ENCODE measurements at regions not wholly inside any gene's neighbourhood (a gene's known extent, or its start where the extent isn't known, plus 50 kb on each side); places are given as distances from the start of the nearest gene placed in this dataset.

DNA sequence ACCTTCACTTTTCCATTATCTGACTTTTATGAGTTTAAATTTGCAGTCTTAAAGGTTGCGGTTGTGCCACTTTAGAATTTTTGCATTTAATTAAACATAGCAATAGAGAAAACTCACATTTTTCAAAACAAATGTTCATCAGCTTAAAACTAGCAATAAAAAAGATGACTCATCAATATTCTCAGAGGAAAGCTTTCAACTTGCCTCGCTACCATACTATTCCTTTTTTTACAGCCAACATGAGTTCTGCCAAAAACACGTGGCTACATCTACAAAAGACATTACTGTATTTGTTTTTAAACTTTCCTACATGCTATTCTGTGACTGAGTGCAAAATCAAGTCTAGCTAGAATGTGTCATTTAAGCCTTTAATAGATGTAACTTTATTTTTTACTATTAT is 497.1 kb downstream of the RPS29 start:
- no peaks in the 10 kb centered on the region for H3K36me3 ChIP-seq (ENCODE audit: control insufficient read depth in 2 of 2, insufficient read depth in 1 of 2, low read length in 2 of 2)
- CTCF ChIA-PET, result no interaction called here
- no peak overlapping the region for H3K27ac ChIP-seq (ENCODE audit: extremely low read depth, low read depth, low read length)
- TF ChIP-seq ZNF837 (tag by site-specific recombination; IDR thresholded peaks at IDR 0.05), result no peak
- TF ChIP-seq GLI4 (tag by site-specific recombination; IDR thresholded peaks at IDR 0.05), result no peak
- TF ChIP-seq SP3 (tag by site-specific recombination; IDR thresholded peaks at IDR 0.05), result no peak
- TF ChIP-seq ZFP37 (tag by site-specific recombination; IDR thresholded peaks at IDR 0.05), result no peak
- TF ChIP-seq, protein P1, sequence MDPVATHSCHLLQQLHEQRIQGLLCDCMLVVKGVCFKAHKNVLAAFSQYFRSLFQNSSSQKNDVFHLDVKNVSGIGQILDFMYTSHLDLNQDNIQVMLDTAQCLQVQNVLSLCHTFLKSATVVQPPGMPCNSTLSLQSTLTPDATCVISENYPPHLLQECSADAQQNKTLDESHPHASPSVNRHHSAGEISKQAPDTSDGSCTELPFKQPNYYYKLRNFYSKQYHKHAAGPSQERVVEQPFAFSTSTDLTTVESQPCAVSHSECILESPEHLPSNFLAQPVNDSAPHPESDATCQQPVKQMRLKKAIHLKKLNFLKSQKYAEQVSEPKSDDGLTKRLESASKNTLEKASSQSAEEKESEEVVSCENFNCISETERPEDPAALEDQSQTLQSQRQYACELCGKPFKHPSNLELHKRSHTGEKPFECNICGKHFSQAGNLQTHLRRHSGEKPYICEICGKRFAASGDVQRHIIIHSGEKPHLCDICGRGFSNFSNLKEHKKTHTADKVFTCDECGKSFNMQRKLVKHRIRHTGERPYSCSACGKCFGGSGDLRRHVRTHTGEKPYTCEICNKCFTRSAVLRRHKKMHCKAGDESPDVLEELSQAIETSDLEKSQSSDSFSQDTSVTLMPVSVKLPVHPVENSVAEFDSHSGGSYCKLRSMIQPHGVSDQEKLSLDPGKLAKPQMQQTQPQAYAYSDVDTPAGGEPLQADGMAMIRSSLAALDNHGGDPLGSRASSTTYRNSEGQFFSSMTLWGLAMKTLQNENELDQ (tag by site-specific recombination; IDR thresholded peaks at IDR 0.05; ENCODE audit: low read depth), result no peak
- TF ChIP-seq, protein P2, sequence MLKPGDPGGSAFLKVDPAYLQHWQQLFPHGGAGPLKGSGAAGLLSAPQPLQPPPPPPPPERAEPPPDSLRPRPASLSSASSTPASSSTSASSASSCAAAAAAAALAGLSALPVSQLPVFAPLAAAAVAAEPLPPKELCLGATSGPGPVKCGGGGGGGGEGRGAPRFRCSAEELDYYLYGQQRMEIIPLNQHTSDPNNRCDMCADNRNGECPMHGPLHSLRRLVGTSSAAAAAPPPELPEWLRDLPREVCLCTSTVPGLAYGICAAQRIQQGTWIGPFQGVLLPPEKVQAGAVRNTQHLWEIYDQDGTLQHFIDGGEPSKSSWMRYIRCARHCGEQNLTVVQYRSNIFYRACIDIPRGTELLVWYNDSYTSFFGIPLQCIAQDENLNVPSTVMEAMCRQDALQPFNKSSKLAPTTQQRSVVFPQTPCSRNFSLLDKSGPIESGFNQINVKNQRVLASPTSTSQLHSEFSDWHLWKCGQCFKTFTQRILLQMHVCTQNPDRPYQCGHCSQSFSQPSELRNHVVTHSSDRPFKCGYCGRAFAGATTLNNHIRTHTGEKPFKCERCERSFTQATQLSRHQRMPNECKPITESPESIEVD (tag by site-specific recombination; IDR thresholded peaks at IDR 0.05), result no peak
- TF ChIP-seq ZNF747 (tag by site-specific recombination; IDR thresholded peaks at IDR 0.05), result no peak
- TF ChIP-seq, protein P3, sequence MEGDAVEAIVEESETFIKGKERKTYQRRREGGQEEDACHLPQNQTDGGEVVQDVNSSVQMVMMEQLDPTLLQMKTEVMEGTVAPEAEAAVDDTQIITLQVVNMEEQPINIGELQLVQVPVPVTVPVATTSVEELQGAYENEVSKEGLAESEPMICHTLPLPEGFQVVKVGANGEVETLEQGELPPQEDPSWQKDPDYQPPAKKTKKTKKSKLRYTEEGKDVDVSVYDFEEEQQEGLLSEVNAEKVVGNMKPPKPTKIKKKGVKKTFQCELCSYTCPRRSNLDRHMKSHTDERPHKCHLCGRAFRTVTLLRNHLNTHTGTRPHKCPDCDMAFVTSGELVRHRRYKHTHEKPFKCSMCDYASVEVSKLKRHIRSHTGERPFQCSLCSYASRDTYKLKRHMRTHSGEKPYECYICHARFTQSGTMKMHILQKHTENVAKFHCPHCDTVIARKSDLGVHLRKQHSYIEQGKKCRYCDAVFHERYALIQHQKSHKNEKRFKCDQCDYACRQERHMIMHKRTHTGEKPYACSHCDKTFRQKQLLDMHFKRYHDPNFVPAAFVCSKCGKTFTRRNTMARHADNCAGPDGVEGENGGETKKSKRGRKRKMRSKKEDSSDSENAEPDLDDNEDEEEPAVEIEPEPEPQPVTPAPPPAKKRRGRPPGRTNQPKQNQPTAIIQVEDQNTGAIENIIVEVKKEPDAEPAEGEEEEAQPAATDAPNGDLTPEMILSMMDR (tag by site-specific recombination; IDR thresholded peaks at IDR 0.05), result no peak
- TF ChIP-seq ZNF133 (tag by site-specific recombination; IDR thresholded peaks at IDR 0.05), result no peak
- no peak for TF ChIP-seq ZNF155 (tag by site-specific recombination; IDR thresholded peaks at IDR 0.05)
- TF ChIP-seq, protein P4, sequence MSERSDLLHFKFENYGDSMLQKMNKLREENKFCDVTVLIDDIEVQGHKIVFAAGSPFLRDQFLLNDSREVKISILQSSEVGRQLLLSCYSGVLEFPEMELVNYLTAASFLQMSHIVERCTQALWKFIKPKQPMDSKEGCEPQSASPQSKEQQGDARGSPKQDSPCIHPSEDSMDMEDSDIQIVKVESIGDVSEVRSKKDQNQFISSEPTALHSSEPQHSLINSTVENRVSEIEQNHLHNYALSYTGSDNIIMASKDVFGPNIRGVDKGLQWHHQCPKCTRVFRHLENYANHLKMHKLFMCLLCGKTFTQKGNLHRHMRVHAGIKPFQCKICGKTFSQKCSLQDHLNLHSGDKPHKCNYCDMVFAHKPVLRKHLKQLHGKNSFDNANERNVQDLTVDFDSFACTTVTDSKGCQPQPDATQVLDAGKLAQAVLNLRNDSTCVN (tag by site-specific recombination; optimal IDR thresholded peaks at IDR 0.05), result no peak
- TF ChIP-seq ZNF16 (tag by site-specific recombination; IDR thresholded peaks at IDR 0.05; ENCODE audit: low read depth), result no peak
- TF ChIP-seq ZNF544 (tag by site-specific recombination; IDR thresholded peaks at IDR 0.05), result no peak
- TF ChIP-seq, protein P5, sequence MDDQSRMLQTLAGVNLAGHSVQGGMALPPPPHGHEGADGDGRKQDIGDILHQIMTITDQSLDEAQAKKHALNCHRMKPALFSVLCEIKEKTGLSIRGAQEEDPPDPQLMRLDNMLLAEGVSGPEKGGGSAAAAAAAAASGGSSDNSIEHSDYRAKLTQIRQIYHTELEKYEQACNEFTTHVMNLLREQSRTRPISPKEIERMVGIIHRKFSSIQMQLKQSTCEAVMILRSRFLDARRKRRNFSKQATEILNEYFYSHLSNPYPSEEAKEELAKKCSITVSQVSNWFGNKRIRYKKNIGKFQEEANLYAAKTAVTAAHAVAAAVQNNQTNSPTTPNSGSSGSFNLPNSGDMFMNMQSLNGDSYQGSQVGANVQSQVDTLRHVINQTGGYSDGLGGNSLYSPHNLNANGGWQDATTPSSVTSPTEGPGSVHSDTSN (CRISPR knock-in tag; IDR thresholded peaks at IDR 0.05), result no peak
- no peak for TF ChIP-seq ZNF10 (tag by site-specific recombination; IDR thresholded peaks at IDR 0.05)
- TF ChIP-seq, protein P6, sequence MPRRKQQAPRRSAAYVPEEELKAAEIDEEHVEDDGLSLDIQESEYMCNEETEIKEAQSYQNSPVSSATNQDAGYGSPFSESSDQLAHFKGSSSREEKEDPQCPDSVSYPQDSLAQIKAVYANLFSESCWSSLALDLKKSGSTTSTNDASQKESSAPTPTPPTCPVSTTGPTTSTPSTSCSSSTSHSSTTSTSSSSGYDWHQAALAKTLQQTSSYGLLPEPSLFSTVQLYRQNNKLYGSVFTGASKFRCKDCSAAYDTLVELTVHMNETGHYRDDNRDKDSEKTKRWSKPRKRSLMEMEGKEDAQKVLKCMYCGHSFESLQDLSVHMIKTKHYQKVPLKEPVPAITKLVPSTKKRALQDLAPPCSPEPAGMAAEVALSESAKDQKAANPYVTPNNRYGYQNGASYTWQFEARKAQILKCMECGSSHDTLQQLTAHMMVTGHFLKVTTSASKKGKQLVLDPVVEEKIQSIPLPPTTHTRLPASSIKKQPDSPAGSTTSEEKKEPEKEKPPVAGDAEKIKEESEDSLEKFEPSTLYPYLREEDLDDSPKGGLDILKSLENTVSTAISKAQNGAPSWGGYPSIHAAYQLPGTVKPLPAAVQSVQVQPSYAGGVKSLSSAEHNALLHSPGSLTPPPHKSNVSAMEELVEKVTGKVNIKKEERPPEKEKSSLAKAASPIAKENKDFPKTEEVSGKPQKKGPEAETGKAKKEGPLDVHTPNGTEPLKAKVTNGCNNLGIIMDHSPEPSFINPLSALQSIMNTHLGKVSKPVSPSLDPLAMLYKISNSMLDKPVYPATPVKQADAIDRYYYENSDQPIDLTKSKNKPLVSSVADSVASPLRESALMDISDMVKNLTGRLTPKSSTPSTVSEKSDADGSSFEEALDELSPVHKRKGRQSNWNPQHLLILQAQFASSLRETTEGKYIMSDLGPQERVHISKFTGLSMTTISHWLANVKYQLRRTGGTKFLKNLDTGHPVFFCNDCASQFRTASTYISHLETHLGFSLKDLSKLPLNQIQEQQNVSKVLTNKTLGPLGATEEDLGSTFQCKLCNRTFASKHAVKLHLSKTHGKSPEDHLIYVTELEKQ (tag by site-specific recombination; IDR thresholded peaks at IDR 0.05; ENCODE audit: borderline replicate concordance), result no peak
- TF ChIP-seq, protein P7, sequence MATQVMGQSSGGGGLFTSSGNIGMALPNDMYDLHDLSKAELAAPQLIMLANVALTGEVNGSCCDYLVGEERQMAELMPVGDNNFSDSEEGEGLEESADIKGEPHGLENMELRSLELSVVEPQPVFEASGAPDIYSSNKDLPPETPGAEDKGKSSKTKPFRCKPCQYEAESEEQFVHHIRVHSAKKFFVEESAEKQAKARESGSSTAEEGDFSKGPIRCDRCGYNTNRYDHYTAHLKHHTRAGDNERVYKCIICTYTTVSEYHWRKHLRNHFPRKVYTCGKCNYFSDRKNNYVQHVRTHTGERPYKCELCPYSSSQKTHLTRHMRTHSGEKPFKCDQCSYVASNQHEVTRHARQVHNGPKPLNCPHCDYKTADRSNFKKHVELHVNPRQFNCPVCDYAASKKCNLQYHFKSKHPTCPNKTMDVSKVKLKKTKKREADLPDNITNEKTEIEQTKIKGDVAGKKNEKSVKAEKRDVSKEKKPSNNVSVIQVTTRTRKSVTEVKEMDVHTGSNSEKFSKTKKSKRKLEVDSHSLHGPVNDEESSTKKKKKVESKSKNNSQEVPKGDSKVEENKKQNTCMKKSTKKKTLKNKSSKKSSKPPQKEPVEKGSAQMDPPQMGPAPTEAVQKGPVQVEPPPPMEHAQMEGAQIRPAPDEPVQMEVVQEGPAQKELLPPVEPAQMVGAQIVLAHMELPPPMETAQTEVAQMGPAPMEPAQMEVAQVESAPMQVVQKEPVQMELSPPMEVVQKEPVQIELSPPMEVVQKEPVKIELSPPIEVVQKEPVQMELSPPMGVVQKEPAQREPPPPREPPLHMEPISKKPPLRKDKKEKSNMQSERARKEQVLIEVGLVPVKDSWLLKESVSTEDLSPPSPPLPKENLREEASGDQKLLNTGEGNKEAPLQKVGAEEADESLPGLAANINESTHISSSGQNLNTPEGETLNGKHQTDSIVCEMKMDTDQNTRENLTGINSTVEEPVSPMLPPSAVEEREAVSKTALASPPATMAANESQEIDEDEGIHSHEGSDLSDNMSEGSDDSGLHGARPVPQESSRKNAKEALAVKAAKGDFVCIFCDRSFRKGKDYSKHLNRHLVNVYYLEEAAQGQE (tag by site-specific recombination; IDR thresholded peaks at IDR 0.05), result no peak
- no peaks in the 10 kb centered on the region for H3K9me3 ChIP-seq (ENCODE audit: control insufficient read depth, insufficient read depth, low read depth, low read length)
- no peak overlapping the region for H3K4me3 ChIP-seq (ENCODE audit: low read depth, low read length)
- POLR2A ChIA-PET, result no interaction called here
- H3K4me1 ChIP-seq (ENCODE audit: control insufficient read depth, insufficient read depth, low read length), result 0 out of 2 replicates have a peak, but pooled peaks cover 3% of the 10 kb centered on the region
